ENCODE measurements at regions not wholly inside any gene's neighbourhood (a gene's known extent, or its start where the extent isn't known, plus 50 kb on each side); places are given as distances from the start of the nearest gene placed in this dataset.
A peak's percentile ranks its signal among the peaks of the same experiment; 100 is the strongest.
"Not testable (repeated sequence)": the region's sequence is repeated elsewhere in the genome, so short reads cannot be mapped to it uniquely, and the experiment has no call there.

GRCh38 chr6:71007298-71007697 is 50.4 kb upstream of the B3GAT2 start:
- DNase-seq (ENCODE audit: low read depth) = not testable (repeated sequence)

GRCh38 chr6:71011871-71012371 is 55.1 kb upstream of the B3GAT2 start:
- H3K4me3 ChIP-seq (ENCODE audit: low read depth, low read length) = no peak overlapping the region
- no peak for DNase-seq (ENCODE audit: low read depth)
- TF ChIP-seq CTCF (IDR thresholded peaks at IDR 0.05; ENCODE audit: insufficient read depth, low read depth, low read length) = no peak

More at GRCh38 chr6:71007298-71007697, 50.4 kb upstream of the B3GAT2 start:
- not testable (repeated sequence) for H3K4me3 ChIP-seq (ENCODE audit: low read depth, low read length)
- peak; percentile 4 for TF ChIP-seq CTCF (IDR thresholded peaks at IDR 0.05; ENCODE audit: insufficient read depth, low read depth, low read length)

DNA sequence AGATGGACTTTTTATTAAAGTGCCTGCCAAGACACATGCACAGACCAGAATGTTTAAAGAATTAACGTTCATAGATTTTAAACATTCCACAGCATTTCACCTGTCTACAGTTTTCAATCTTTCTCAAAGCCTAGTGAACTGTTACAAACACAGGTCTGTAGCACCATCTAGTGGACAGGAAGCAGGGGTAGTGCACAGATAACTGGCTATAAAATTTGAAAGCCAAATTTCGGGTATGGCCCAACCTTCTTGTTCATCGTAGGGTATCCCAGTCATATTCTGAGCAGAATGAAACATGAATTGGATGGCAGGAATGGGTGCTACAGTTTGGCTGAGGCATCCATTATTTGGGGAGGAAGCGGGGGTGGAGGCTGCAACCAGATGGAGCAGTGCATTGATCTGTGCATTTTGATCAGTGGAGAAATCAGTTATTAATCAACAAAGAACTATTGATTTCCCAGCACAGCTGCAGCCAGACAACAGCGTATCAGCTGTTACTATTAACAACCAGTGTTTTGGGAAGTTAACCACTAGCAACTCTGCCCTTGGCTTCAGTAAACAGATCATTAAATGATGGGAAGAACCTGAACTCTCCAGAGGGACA is 56.1 kb upstream of the B3GAT2 start:
- DNase-seq (ENCODE audit: low read depth) = peak; percentile 57
- peak; percentile 91 for TF ChIP-seq CTCF (IDR thresholded peaks at IDR 0.05; ENCODE audit: insufficient read depth, low read depth, low read length)
- H3K4me3 ChIP-seq (ENCODE audit: low read depth, low read length) = no peak overlapping the region

DNA sequence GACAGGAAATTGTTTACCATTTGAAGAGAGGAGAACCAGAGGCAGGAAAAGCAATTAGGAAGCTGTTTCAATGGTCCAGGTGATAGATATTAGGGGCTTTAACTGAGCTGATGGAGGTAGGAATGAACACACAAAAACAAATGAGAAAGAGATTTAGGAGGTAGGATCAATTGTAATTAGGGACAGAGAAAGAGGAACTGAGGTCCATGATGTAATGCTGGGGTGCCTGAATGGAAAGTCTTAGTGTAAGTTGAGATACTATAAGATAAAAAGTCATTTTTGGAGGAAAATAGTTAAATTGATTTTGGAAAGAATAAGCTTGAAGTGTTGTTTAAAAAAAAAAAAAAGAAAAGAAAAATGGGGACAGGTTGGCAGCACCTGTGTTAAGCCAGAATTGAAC is 58.5 kb upstream of the B3GAT2 start:
- TF ChIP-seq CTCF (IDR thresholded peaks at IDR 0.05; ENCODE audit: insufficient read depth, low read depth, low read length) = no peak
- no peak for DNase-seq (ENCODE audit: low read depth)
- no peak overlapping the region for H3K4me3 ChIP-seq (ENCODE audit: low read depth, low read length)

DNA sequence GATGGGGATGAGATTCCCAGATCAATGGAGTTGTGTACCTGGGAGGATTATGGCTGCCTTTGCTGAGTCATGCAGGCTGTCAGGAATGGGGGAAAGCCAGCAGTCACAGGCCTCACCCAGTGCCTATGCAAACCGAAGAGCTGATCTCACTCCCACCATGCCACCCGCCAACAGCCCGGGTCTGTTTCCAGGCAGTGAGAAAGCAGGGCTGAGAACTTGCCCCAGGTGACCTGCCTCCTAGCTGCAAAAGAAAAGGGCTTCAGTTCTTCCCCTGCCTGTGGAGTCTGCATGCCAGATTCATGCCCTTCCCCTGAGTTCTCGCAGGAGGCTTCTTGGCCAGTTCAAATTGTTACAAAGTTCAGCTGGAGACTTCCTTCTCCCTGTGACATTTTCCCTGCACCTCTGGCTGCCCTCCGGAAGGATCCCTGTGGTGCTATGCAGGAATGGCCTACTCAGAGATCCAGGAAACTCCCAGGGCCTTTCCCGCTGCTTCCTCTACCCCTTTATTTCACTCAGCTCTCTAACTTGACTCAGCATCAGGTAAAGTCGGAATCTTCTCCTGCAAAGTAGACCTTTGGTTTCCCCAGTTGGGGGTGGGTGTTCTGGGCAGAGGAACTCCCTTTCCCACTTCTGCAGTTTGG is 71.5 kb upstream of the B3GAT2 start:
- H3K4me3 ChIP-seq (ENCODE audit: low read depth, low read length) = no peak overlapping the region
- no peak for TF ChIP-seq CTCF (IDR thresholded peaks at IDR 0.05; ENCODE audit: insufficient read depth, low read depth, low read length)
- DNase-seq (ENCODE audit: low read depth) = no peak

DNA sequence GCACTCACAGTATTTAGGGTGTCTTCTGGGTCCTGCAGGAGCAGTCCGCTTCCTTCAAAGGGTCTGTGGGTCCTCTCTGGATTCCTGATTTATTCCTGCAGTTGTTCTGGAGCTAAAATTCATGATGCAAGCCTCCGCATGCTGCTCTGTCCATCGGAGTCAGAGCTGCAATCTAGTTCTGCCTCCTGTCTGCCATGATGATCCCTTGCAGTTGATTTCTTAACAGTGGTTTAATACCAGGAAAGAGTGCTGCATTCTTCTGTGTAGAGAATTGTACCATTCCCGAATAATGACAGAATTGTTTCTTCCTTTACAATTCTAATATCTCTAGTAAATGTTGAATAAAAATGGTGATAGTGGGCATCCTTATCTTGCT is 72.0 kb upstream of the B3GAT2 start:
- no peak for TF ChIP-seq CTCF (IDR thresholded peaks at IDR 0.05; ENCODE audit: insufficient read depth, low read depth, low read length)
- H3K4me3 ChIP-seq (ENCODE audit: low read depth, low read length) = no peak overlapping the region
- DNase-seq (ENCODE audit: low read depth) = no peak
